Fibroblast of the aortic adventitia (primary cell): ENCODE measurements at regions not wholly inside any gene's neighbourhood (a gene's known extent, or its start where the extent isn't known, plus 50 kb on each side); places are given as distances from the start of the nearest gene placed in this dataset.

Experiments used
- DNase-seq: peaks from one replicate; pipeline ENCODE4 v3.0.0-alpha.2; 2010; ENCODE audit warnings: low read depth
- H3K4me3 ChIP-seq: 2 replicates; pipeline ENCODE4 v1.5.1; 2011; ENCODE audit warnings: low read depth, mild to moderate bottlenecking, control low read depth, low read length, moderate library complexity
- TF ChIP-seq, protein P1 (sequence below): IDR thresholded peaks from 2 replicates; pipeline ENCODE4 v1.5.1; 2011; ENCODE audit warnings: mild to moderate bottlenecking, low read length, control low read depth, inconsistent platforms; ENCODE audit not compliant: insufficient read depth

GRCh38 chr5:2502970-2503594 lies 248.4 kb downstream of the IRX2 start:
- TF ChIP-seq, protein P1, sequence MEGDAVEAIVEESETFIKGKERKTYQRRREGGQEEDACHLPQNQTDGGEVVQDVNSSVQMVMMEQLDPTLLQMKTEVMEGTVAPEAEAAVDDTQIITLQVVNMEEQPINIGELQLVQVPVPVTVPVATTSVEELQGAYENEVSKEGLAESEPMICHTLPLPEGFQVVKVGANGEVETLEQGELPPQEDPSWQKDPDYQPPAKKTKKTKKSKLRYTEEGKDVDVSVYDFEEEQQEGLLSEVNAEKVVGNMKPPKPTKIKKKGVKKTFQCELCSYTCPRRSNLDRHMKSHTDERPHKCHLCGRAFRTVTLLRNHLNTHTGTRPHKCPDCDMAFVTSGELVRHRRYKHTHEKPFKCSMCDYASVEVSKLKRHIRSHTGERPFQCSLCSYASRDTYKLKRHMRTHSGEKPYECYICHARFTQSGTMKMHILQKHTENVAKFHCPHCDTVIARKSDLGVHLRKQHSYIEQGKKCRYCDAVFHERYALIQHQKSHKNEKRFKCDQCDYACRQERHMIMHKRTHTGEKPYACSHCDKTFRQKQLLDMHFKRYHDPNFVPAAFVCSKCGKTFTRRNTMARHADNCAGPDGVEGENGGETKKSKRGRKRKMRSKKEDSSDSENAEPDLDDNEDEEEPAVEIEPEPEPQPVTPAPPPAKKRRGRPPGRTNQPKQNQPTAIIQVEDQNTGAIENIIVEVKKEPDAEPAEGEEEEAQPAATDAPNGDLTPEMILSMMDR, result no peak
- no peak for DNase-seq
- no peak overlapping the region for H3K4me3 ChIP-seq

DNA sequence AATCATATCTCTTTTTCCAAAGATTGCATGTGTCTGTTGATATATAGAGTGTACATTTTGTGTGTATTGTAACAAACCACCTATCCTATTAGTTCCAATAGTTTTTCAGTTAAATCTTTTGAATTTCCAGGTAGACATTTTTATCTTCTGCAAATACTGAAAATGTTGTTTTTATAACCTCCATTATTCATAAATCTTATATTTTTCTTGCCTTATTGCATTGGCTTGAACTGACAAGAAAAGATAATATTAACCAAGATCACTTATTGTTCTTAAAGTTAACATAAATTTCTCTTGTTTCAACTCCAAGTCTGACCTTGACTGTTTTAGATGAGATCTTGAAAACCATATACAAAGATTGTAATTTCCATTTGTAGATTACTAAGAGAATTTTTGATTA lies 251.6 kb downstream of the IRX2 start:
- DNase-seq, result no peak
- TF ChIP-seq, protein P1, result no peak
- H3K4me3 ChIP-seq, result no peak overlapping the region

DNA sequence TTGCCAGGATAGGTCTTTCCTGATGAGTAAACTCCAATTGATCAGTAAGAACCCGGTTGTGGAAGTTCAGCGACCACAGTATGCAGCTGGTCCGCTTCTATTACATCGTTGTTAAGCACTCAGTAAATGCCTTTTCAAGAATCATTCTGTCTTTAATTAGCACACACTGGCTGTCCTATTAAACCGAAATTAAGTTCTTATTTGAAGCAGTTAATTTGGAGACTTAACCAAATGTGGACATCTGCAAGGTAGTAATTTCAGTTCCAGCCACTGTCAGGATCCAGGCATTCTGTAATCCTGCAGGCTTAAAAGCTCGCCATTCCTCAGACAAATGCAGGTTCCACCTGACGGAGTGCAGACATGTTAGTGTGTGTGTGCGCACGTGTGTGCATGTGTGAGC lies 254.6 kb downstream of the IRX2 start:
- TF ChIP-seq, protein P1, result no peak
- no peak for DNase-seq
- no peak overlapping the region for H3K4me3 ChIP-seq

DNA sequence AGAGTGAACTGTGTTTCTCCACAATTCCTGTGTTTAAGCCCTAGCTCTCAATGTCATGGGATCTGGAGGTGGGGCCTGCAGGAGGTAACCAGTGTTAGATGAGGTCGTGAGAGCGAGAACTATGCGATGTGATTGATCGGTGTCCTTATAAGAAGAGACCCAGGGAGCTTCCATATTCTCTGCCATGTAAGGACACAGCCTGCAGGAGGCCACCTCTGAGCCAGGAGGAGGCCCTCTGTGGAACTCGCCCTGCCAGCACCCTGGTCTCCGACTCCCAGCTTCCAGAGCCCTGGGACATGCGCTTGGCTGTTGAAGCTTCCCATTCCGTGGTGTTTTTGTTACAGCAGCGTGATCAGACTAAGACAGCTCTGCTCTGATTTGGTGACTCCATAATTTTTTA lies 255.4 kb downstream of the IRX2 start:
- TF ChIP-seq, protein P1, result no peak
- DNase-seq, result no peak
- H3K4me3 ChIP-seq, result no peak overlapping the region

GRCh38 chr5:2493356-2493755 lies 258.1 kb downstream of the IRX2 start:
- TF ChIP-seq, protein P1, result no peak

DNA sequence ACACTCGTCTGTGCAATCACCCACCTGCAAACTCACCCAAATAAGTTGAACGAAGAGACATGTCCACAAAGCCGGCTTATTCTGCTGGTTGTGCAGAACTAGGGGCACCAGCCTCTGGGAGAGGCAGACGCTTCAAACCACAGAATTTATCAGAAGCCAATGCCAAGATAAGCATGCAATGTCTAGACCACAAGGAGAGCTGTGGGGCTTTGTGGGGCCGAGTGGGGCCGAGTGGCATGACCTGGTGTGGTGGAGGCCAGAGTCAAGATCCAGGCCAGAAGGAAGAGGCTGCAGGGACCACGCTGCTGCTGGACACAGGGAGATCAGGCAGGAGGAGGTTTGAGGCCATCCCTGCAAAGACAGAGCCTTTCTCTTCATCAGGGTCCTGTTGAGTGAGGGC lies 259.0 kb downstream of the IRX2 start:
- no peak for DNase-seq
- no peak overlapping the region for H3K4me3 ChIP-seq
- TF ChIP-seq, protein P1, result no peak

More at GRCh38 chr5:2493356-2493755, 258.1 kb downstream of the IRX2 start:
- no peak overlapping the region for H3K4me3 ChIP-seq
- no peak for DNase-seq

DNA sequence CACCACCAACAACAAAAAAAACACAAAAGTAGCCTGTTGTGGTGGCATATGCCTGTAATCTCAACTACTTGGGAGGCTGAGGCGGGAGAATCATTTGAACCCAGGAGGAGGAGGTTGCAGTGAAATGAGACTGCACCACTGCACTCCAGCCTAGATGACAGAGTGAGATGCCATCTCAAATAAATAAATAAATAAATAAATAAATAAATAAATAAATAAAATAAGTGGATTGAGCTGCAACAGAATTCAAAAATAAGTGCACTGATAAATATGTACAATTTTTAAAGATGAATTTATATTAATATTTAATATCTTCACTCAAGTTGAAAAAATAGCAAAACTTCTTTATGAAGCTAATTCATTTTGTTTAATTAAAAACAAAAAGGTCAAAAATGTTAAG lies 259.6 kb downstream of the IRX2 start:
- TF ChIP-seq, protein P1, result no peak
- no peak for DNase-seq
- H3K4me3 ChIP-seq, result no peak overlapping the region
